ENCODE measurements at regions not wholly inside any gene's neighbourhood (a gene's known extent, or its start where the extent isn't known, plus 50 kb on each side); places are given as distances from the start of the nearest gene placed in this dataset.

GRCh38 chr2:186044761-186045160, 306.2 kb downstream of the FSIP2 start:
- TF ChIP-seq CTCF (IDR thresholded peaks at IDR 0.05) (no peak), POLR2A (IDR thresholded peaks at IDR 0.05) (no peak)
